ENCODE measurements at regions not wholly inside any gene's neighbourhood (a gene's known extent, or its start where the extent isn't known, plus 50 kb on each side); places are given as distances from the start of the nearest gene placed in this dataset.
"Not testable (repeated sequence)": the region's sequence is repeated elsewhere in the genome, so short reads cannot be mapped to it uniquely, and the experiment has no call there.

- no peak for ATAC-seq
- intact Hi-C loops (cut with DNase I): no loop called here
These were observed 104.7 kb upstream of the PMEPA1 start for GRCh38 chr20:57814529-57814928.

DNA sequence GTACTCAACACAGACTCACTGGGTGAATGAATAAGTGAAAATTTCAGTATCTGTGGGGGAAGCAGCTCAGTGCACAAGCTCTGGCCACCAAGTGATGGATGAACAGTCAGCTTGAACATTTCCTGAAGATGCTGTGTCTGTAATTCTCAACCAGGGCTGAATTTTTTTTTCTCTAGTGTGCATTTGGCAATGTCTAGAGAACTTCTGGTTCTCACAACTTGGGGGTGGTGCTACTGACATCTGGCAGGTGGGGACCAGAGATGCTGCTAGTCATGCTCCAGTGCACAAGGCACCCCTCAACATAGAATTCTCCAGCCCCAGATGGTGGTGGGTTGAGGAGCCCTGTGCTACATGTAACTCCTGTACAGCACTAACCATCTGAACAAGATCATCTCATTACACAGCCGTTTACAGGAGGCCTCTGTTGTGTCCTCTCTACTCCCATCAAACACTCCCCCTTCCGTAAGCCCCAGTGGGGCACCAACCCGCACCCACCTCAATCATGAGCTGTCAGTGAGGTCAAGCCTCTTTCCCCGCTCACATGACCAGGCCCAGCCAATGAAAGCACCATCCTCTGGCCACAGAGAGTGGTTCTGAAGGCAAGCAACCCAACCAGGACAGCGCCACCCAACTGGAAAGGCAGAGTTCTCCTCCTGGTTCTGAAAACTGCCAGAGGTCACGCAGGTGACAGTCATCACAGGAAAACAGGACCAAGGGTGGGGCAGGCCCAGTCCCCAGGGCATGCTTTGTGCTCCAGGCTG is 103.9 kb upstream of the PMEPA1 start:
- DNase-seq (no peak), ATAC-seq (no peak)
- TF ChIP-seq, protein P1, sequence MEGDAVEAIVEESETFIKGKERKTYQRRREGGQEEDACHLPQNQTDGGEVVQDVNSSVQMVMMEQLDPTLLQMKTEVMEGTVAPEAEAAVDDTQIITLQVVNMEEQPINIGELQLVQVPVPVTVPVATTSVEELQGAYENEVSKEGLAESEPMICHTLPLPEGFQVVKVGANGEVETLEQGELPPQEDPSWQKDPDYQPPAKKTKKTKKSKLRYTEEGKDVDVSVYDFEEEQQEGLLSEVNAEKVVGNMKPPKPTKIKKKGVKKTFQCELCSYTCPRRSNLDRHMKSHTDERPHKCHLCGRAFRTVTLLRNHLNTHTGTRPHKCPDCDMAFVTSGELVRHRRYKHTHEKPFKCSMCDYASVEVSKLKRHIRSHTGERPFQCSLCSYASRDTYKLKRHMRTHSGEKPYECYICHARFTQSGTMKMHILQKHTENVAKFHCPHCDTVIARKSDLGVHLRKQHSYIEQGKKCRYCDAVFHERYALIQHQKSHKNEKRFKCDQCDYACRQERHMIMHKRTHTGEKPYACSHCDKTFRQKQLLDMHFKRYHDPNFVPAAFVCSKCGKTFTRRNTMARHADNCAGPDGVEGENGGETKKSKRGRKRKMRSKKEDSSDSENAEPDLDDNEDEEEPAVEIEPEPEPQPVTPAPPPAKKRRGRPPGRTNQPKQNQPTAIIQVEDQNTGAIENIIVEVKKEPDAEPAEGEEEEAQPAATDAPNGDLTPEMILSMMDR (IDR thresholded peaks at IDR 0.05): no peak
- Histone ChIP-seq H3K9me3 (no peaks in the 10 kb centered on the region), H3K27ac (no peak overlapping the region), H3K36me3 (no peaks in the 10 kb centered on the region), H3K4me1 (peaks cover 0 to 18% (median 1%) of the 10 kb centered on the region in 9 donors), H3K27me3 (peaks cover 0 to 6% (median 0%) of the 10 kb centered on the region in 7 donors), H3K4me3 (no peak overlapping the region)
- WGBS, 2 donors: 96% methylated on average over 6 of the region's 6 CpGs
- intact Hi-C loops (cut with DNase I): no loop called here

More at GRCh38 chr20:57814529-57814928, 104.7 kb upstream of the PMEPA1 start:
- no peaks in the 10 kb centered on the region for H3K9me3 ChIP-seq
- no peak for DNase-seq
- H3K27me3 ChIP-seq: peaks cover 0 to 14% (median 0%) of the 10 kb centered on the region in 7 donors
- TF ChIP-seq, protein P1 (IDR thresholded peaks at IDR 0.05): no peak
- H3K4me1 ChIP-seq: peaks cover 0 to 12% (median 0%) of the 10 kb centered on the region in 9 donors
- WGBS, 2 donors: 98 to 99% methylated on average over 6 of the region's 6 CpGs
- no peak overlapping the region for H3K4me3 ChIP-seq
- no peak overlapping the region for H3K27ac ChIP-seq
- H3K36me3 ChIP-seq: no peaks in the 10 kb centered on the region

- intact Hi-C loops (cut with DNase I); ATAC-seq; H3K27me3 ChIP-seq; H3K9me3 ChIP-seq; H3K36me3 ChIP-seq; DNase-seq; H3K27ac ChIP-seq; H3K4me3 ChIP-seq: not testable (repeated sequence)
- peaks cover 0 to 28% (median 7%) of the 10 kb centered on the region in 9 donors for H3K4me1 ChIP-seq
- WGBS, 2 donors: 66 to 71% methylated on average over 4 of the region's 4 CpGs
These were observed 102.8 kb upstream of the PMEPA1 start for GRCh38 chr20:57812632-57813031.

DNA sequence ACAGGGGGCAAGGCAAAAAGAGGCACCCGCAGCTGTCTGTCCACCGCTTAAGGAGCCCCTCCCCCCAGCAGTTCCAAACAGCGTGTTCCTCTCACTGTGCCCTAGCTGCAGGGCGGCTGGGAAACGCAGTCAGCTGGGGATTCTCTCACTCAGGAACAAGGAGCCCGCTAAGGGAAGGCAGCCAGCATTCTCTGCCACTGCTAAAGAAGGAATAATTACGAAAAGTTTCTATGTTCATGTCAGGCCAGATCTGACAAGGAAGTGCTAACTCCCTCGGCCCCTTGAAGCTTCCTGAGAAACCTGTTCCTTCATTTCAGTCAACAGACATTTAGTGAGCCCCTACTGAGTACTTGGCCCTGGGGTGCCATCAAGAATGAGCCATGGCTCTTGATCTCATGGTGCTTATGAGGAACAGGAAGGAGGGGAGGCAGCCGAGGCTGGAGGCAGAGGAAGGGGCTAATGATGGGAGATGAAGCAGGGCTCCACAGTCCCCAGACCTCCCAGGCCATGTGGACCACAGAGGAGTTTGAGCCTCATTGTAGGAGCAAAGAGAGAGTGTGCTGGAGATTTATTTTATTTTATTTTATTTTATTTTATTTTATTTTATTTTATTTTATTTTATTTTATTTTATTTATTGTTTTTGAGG is 101.7 kb upstream of the PMEPA1 start:
- 41 to 43% methylated on average over 9 of the region's 9 CpGs for WGBS, 2 donors
- peaks cover 0 to 32% (median 7%) of the 10 kb centered on the region in 9 donors for H3K4me1 ChIP-seq
- no peak overlapping the region for H3K27ac ChIP-seq
- no peak for ATAC-seq
- no peaks in the 10 kb centered on the region for H3K9me3 ChIP-seq
- no peaks in the 10 kb centered on the region for H3K36me3 ChIP-seq
- no peak for DNase-seq
- H3K4me3 ChIP-seq: no peak overlapping the region
- peaks cover 0 to 5% (median 0%) of the 10 kb centered on the region in 7 donors for H3K27me3 ChIP-seq
- intact Hi-C loops (cut with DNase I): no loop called here
- TF ChIP-seq, protein P1 (IDR thresholded peaks at IDR 0.05): no peak

All from heart right ventricle (tissue), 16 donors.